ENCODE measurements at regions not wholly inside any gene's neighbourhood (a gene's known extent, or its start where the extent isn't known, plus 50 kb on each side); places are given as distances from the start of the nearest gene placed in this dataset.

DNA sequence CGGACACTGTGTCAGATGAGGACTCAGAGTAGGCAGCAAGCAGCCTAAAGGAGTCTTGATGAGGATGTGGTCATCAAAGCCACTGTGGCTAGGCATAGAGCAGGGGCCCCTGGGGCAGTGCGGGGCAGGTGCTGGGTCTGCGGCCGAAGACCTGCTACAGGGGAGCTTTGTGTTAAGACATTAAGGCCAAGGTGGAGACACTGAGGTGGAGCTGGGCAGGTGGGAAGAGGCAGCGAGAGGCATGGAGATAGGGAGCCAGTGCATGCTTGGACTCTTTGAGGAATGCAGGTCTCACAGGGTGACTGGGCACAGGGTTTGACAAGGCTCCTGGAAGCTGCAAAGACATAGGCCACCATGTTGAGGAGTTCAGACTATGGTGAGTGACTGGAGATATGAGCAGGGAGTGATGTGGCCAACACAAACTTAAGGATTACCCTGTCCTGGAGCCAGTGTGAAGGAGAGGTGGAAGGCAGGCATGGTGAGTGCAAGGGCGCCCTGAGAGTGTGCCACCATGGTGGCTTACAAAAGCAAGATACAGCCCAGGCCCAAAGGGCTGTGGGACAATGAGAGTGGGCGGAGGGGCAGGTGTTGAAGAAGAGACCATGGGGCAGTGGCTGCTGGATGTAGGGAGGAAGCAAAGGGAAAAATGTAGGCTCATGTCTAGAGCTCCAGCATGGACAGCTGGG lies 450.9 kb upstream of the HS6ST1 start:
- no peak for DNase-seq (ENCODE audit: low read depth in 2 of 2)
- no peaks in the 10 kb centered on the region for H3K36me3 ChIP-seq (ENCODE audit: control insufficient read depth, insufficient read depth, low read length)
- no peaks in the 10 kb centered on the region for H3K27me3 ChIP-seq (ENCODE audit: control insufficient read depth, insufficient read depth, low read length)
- no peak overlapping the region for H3K4me2 ChIP-seq (ENCODE audit: extremely low read depth, insufficient read depth, low read length)
- TF ChIP-seq, protein P1, sequence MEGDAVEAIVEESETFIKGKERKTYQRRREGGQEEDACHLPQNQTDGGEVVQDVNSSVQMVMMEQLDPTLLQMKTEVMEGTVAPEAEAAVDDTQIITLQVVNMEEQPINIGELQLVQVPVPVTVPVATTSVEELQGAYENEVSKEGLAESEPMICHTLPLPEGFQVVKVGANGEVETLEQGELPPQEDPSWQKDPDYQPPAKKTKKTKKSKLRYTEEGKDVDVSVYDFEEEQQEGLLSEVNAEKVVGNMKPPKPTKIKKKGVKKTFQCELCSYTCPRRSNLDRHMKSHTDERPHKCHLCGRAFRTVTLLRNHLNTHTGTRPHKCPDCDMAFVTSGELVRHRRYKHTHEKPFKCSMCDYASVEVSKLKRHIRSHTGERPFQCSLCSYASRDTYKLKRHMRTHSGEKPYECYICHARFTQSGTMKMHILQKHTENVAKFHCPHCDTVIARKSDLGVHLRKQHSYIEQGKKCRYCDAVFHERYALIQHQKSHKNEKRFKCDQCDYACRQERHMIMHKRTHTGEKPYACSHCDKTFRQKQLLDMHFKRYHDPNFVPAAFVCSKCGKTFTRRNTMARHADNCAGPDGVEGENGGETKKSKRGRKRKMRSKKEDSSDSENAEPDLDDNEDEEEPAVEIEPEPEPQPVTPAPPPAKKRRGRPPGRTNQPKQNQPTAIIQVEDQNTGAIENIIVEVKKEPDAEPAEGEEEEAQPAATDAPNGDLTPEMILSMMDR (conservative IDR thresholded peaks at IDR 0.05 in 1 of 2, IDR thresholded peaks at IDR 0.05 in 1 of 2; ENCODE audit: low read depth in 1 of 2, low read length in 2 of 2) = no peak
- TF ChIP-seq EZH2 (IDR thresholded peaks at IDR 0.05; ENCODE audit: low read length, missing control alignments) = no peak
- H3K27ac ChIP-seq (ENCODE audit: insufficient read depth, low read length) = no peak overlapping the region
- no peaks in the 10 kb centered on the region for H3K9me3 ChIP-seq (ENCODE audit: control insufficient read depth, insufficient read depth, low read depth, low read length)
- no peak overlapping the region for H2AFZ ChIP-seq (ENCODE audit: low read length)
- H3K4me1 ChIP-seq (ENCODE audit: control insufficient read depth, extremely low read depth, insufficient read depth, low read length) = no peaks in the 10 kb centered on the region
- no peaks in the 10 kb centered on the region for H4K20me1 ChIP-seq (ENCODE audit: control insufficient read depth, extremely low read depth, insufficient read depth, low read length)
- no peak overlapping the region for H3K9ac ChIP-seq (ENCODE audit: insufficient read depth, low read length)
- H3K4me3 ChIP-seq (replicated peaks in 1 of 4; ENCODE audit: control extremely low read depth in 1 of 4, insufficient read depth in 1 of 4, low read depth in 3 of 4, low read length in 4 of 4) = no peak overlapping the region
- no peaks in the 10 kb centered on the region for H3K79me2 ChIP-seq (ENCODE audit: control insufficient read depth, insufficient read depth, low read length)

GRCh38 chr2:128770143-128771085 lies 451.7 kb upstream of the HS6ST1 start:
- no peak for TF ChIP-seq EZH2 (IDR thresholded peaks at IDR 0.05; ENCODE audit: low read length, missing control alignments)
- TF ChIP-seq, protein P1 (conservative IDR thresholded peaks at IDR 0.05 in 1 of 2, IDR thresholded peaks at IDR 0.05 in 1 of 2; ENCODE audit: low read depth in 1 of 2, low read length in 2 of 2) = no peak
- Histone ChIP-seq H3K27me3 (ENCODE audit: control insufficient read depth, insufficient read depth, low read length) (no peaks in the 10 kb centered on the region), H3K79me2 (ENCODE audit: control insufficient read depth, insufficient read depth, low read length) (no peaks in the 10 kb centered on the region), H3K4me2 (ENCODE audit: extremely low read depth, insufficient read depth, low read length) (no peak overlapping the region), H3K4me1 (ENCODE audit: control insufficient read depth, extremely low read depth, insufficient read depth, low read length) (no peaks in the 10 kb centered on the region), H3K27ac (ENCODE audit: insufficient read depth, low read length) (no peak overlapping the region), H3K4me3 (replicated peaks in 1 of 4; ENCODE audit: control extremely low read depth in 1 of 4, insufficient read depth in 1 of 4, low read depth in 3 of 4, low read length in 4 of 4) (no peak overlapping the region), H3K36me3 (ENCODE audit: control insufficient read depth, insufficient read depth, low read length) (no peaks in the 10 kb centered on the region), H3K9me3 (ENCODE audit: control insufficient read depth, insufficient read depth, low read depth, low read length) (no peaks in the 10 kb centered on the region), H2AFZ (ENCODE audit: low read length) (no peak overlapping the region), H4K20me1 (ENCODE audit: control insufficient read depth, extremely low read depth, insufficient read depth, low read length) (no peaks in the 10 kb centered on the region), H3K9ac (ENCODE audit: insufficient read depth, low read length) (no peak overlapping the region)
- no peak for DNase-seq (ENCODE audit: low read depth in 2 of 2)

GRCh38 chr2:128771401-128771800 lies 452.7 kb upstream of the HS6ST1 start:
- H3K4me3 ChIP-seq (replicated peaks in 1 of 4; ENCODE audit: control extremely low read depth in 1 of 4, insufficient read depth in 1 of 4, low read depth in 3 of 4, low read length in 4 of 4) = no peak overlapping the region
- H3K9me3 ChIP-seq (ENCODE audit: control insufficient read depth, insufficient read depth, low read depth, low read length) = no peaks in the 10 kb centered on the region
- no peak overlapping the region for H3K4me2 ChIP-seq (ENCODE audit: extremely low read depth, insufficient read depth, low read length)
- no peaks in the 10 kb centered on the region for H3K4me1 ChIP-seq (ENCODE audit: control insufficient read depth, extremely low read depth, insufficient read depth, low read length)
- DNase-seq (ENCODE audit: low read depth in 2 of 2) = no peak
- H3K27me3 ChIP-seq (ENCODE audit: control insufficient read depth, insufficient read depth, low read length) = no peaks in the 10 kb centered on the region
- no peak overlapping the region for H3K9ac ChIP-seq (ENCODE audit: insufficient read depth, low read length)
- TF ChIP-seq EZH2 (IDR thresholded peaks at IDR 0.05; ENCODE audit: low read length, missing control alignments) = no peak
- TF ChIP-seq, protein P1 (conservative IDR thresholded peaks at IDR 0.05 in 1 of 2, IDR thresholded peaks at IDR 0.05 in 1 of 2; ENCODE audit: low read depth in 1 of 2, low read length in 2 of 2) = no peak
- H3K79me2 ChIP-seq (ENCODE audit: control insufficient read depth, insufficient read depth, low read length) = no peaks in the 10 kb centered on the region
- no peaks in the 10 kb centered on the region for H3K36me3 ChIP-seq (ENCODE audit: control insufficient read depth, insufficient read depth, low read length)
- no peak overlapping the region for H3K27ac ChIP-seq (ENCODE audit: insufficient read depth, low read length)
- no peak overlapping the region for H2AFZ ChIP-seq (ENCODE audit: low read length)
- no peaks in the 10 kb centered on the region for H4K20me1 ChIP-seq (ENCODE audit: control insufficient read depth, extremely low read depth, insufficient read depth, low read length)
